A549 (cell line): ENCODE measurements at regions not wholly inside any gene's neighbourhood (a gene's known extent, or its start where the extent isn't known, plus 50 kb on each side); places are given as distances from the start of the nearest gene placed in this dataset.
"Not testable (repeated sequence)": the region's sequence is repeated elsewhere in the genome, so short reads cannot be mapped to it uniquely, and the experiment has no call there.

Source experiments
- ATAC-seq, 2 experiments: fragments of 200-7000 bp in 1 of 2; fragments of >200 bp in 1 of 2; cut with Nextera tagmentation in 1 of 2; cut with Tn5 transposase in 1 of 2; 3 replicates each; pipeline versions ENCODE4 v1.8.0 to v1.9.1; 2018 to 2020; ENCODE audit warnings: mild to moderate bottlenecking in 1 of 2, moderate library complexity in 1 of 2
- CTCF ChIA-PET: fragments of 300-600 bp; sonication (Branson Sonifier 250); formaldehyde crosslinking; extraction: SDS; loops from one replicate; lab custom pipeline; 2021; ENCODE audit warnings: antibody characterized with exemption, inconsistent platforms; lab: Yijun Ruan, JAX
- POLR2A ChIA-PET: fragments of 350-600 bp; formaldehyde crosslinking; extraction: SDS; loops from one replicate; lab custom pipeline; 2021; ENCODE audit warnings: antibody characterized with exemption, inconsistent platforms; lab: Yijun Ruan, JAX
- DNase-seq, 2 experiments: peaks; one replicate each; pipeline versions ENCODE4 v3.0.0 to v3.0.0-alpha.2; 2011 to 2016; ENCODE audit warnings: low read depth in 1 of 2, low spot score in 1 of 2
- FAIRE-seq: peaks from 2 replicates; lab custom pipeline; 2011; peaks lifted over from hg19 to GRCh38; lab: Jason Lieb, UNC
- H3K27ac ChIP-seq, 2 experiments: fragments of >200 bp; sonication (Bioruptor Twin); formaldehyde crosslinking; 3 replicates each; pipeline ENCODE4 v1.5.1; 2016 to 2017
- H3K4me1 ChIP-seq: fragments of >200 bp; sonication (Bioruptor Twin); formaldehyde crosslinking; 3 replicates; pipeline ENCODE4 v1.6.1; 2016
- H3K4me2 ChIP-seq: fragments of >200 bp; sonication (Bioruptor Twin); formaldehyde crosslinking; 3 replicates; pipeline ENCODE4 v1.6.1; 2016
- H3K4me3 ChIP-seq: fragments of >200 bp; sonication (Bioruptor Twin); formaldehyde crosslinking; 3 replicates; pipeline ENCODE4 v1.5.1; 2016
- H3K9me3 ChIP-seq: fragments of >200 bp; sonication (Bioruptor Twin); formaldehyde crosslinking; 3 replicates; pipeline ENCODE4 v1.6.1; 2016
- BHLHE40 ChIP-seq: IDR thresholded peaks from 2 replicates; pipeline ENCODE4 v1.6.1; 2012; ENCODE audit warnings: low read depth, low read length, inconsistent platforms
- CHD2 ChIP-seq: fragments of 150-350 bp; IDR thresholded peaks from 2 replicates; pipeline ENCODE4 v1.6.1; 2014; ENCODE audit warnings: low read length; ENCODE audit not compliant: partially characterized antibody
- CHD4 ChIP-seq: fragments of 200-600 bp; sonication (generic); IDR thresholded peaks from 2 replicates; pipeline ENCODE4 v1.6.1; 2016; ENCODE audit warnings: antibody characterized with exemption, mild to moderate bottlenecking, borderline replicate concordance
- EHF ChIP-seq: fragments of 250-450 bp; sonication (Bioruptor Pico); IDR thresholded peaks from 2 replicates; pipeline ENCODE4 v1.5.0; 2020; ENCODE audit warnings: mild to moderate bottlenecking
- FOSL2 ChIP-seq, 2 experiments: fragments of 450-650 bp in 1 of 2; fragments of >200 bp in 1 of 2; sonication (Bioruptor Twin) in 1 of 2; formaldehyde crosslinking; IDR thresholded peaks; 2 replicates each; pipeline versions ENCODE4 v1.5.0 to v1.6.1; 2016 to 2020; ENCODE audit warnings: mild to moderate bottlenecking in 1 of 2, moderate library complexity in 1 of 2
- FOXS1 ChIP-seq: fragments of 250-450 bp; sonication (Bioruptor Pico); IDR thresholded peaks from 2 replicates; pipeline ENCODE4 v1.5.0; 2020; ENCODE audit warnings: mild to moderate bottlenecking, moderate library complexity
- HDAC2 ChIP-seq: fragments of 200-600 bp; sonication (generic); IDR thresholded peaks from 2 replicates; pipeline ENCODE4 v1.6.1; 2016
- JUNB ChIP-seq: fragments of >200 bp; sonication (Bioruptor Twin); formaldehyde crosslinking; IDR thresholded peaks from 2 replicates; pipeline ENCODE4 v1.6.1; 2016
- NPAS2 ChIP-seq: fragments of 250-450 bp; sonication (Bioruptor Pico); IDR thresholded peaks from 2 replicates; pipeline ENCODE4 v1.8.0; 2022; ENCODE audit warnings: mild to moderate bottlenecking, moderate library complexity, borderline replicate concordance
- POLR2A ChIP-seq: IDR thresholded peaks from 2 replicates; pipeline ENCODE4 v1.6.1; 2012; ENCODE audit warnings: mild to moderate bottlenecking, low read length
- POLR2AphosphoS2 ChIP-seq: conservative IDR thresholded peaks from 2 replicates; pipeline ENCODE4 v1.6.1; 2012; ENCODE audit warnings: low read length, improper control_type of control experiment, inconsistent platforms
- RAD21 ChIP-seq, 2 experiments: fragments of >200 bp in 1 of 2; sonication (Bioruptor Twin) in 1 of 2; formaldehyde crosslinking in 1 of 2; IDR thresholded peaks in 1 of 2; conservative IDR thresholded peaks in 1 of 2; 2 replicates in 1 of 2; 3 replicates in 1 of 2; pipeline ENCODE4 v1.6.1; 2012 to 2018; ENCODE audit warnings: inconsistent platforms in 1 of 2
- SMC3 ChIP-seq: fragments of >200 bp; sonication (Bioruptor Twin); formaldehyde crosslinking; IDR thresholded peaks from 3 replicates; pipeline ENCODE4 v1.6.1; 2018; ENCODE audit warnings: inconsistent platforms
- WGBS: methylation state at CpG from one replicate; pipeline ENCODE4 v1.1.6; 2017; ENCODE audit errors: missing lambda C conversion rate; 5-methylcytosine and 5-hydroxymethylcytosine counted together
- TF ChIP-seq, protein P1 (sequence below): fragments of 200-600 bp; sonication (generic); IDR thresholded peaks from 2 replicates; pipeline ENCODE4 v1.6.1; 2016; ENCODE audit warnings: antibody characterized with exemption, mild to moderate bottlenecking, moderate library complexity
- TF ChIP-seq, protein P2 (sequence below): fragments of 450-650 bp; IDR thresholded peaks from 2 replicates; pipeline ENCODE4 v1.6.1; 2014; ENCODE audit warnings: antibody characterized with exemption
- TF ChIP-seq, protein P3 (sequence below): fragments of >200 bp; sonication (Bioruptor Twin); formaldehyde crosslinking; IDR thresholded peaks from 2 replicates; pipeline ENCODE4 v1.6.1; 2016

DNA sequence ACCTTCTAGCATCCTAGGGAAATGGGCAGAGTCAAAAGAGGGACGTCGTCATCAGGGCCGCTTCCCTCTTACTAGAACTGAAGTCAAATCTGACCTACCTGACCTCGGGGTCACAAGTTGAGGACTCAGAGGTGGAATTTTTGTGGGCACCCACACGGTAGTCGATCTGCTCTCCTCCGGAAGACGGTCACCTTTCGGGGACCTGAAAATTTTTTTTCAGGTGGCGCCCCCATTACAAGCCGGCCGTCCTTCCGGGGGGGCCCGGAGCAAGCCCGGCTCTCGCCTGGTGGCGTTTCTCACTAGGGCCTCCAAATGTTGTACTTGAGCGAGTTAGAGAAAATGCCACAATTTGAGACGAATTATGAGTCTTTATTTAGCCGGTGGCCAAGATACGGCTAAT is 157.5 kb upstream of the FRG2C start:
- no peak overlapping the region for H3K4me3 ChIP-seq
- ATAC-seq (no peak), FAIRE-seq (no peak)
- TF ChIP-seq POLR2AphosphoS2, result no peak
- TF ChIP-seq NPAS2 (CRISPR knock-in tag), result no peak
- TF ChIP-seq FOSL2 (IDR thresholded peaks at IDR 0.05), result no peak
- TF ChIP-seq FOSL2 (CRISPR knock-in tag; IDR thresholded peaks at IDR 0.05), result no peak
- TF ChIP-seq HDAC2, result no peak
- no peak for TF ChIP-seq EHF
- TF ChIP-seq, protein P1, sequence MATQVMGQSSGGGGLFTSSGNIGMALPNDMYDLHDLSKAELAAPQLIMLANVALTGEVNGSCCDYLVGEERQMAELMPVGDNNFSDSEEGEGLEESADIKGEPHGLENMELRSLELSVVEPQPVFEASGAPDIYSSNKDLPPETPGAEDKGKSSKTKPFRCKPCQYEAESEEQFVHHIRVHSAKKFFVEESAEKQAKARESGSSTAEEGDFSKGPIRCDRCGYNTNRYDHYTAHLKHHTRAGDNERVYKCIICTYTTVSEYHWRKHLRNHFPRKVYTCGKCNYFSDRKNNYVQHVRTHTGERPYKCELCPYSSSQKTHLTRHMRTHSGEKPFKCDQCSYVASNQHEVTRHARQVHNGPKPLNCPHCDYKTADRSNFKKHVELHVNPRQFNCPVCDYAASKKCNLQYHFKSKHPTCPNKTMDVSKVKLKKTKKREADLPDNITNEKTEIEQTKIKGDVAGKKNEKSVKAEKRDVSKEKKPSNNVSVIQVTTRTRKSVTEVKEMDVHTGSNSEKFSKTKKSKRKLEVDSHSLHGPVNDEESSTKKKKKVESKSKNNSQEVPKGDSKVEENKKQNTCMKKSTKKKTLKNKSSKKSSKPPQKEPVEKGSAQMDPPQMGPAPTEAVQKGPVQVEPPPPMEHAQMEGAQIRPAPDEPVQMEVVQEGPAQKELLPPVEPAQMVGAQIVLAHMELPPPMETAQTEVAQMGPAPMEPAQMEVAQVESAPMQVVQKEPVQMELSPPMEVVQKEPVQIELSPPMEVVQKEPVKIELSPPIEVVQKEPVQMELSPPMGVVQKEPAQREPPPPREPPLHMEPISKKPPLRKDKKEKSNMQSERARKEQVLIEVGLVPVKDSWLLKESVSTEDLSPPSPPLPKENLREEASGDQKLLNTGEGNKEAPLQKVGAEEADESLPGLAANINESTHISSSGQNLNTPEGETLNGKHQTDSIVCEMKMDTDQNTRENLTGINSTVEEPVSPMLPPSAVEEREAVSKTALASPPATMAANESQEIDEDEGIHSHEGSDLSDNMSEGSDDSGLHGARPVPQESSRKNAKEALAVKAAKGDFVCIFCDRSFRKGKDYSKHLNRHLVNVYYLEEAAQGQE, result no peak
- TF ChIP-seq CHD2, result no peak
- no peak for TF ChIP-seq POLR2A
- no peak for TF ChIP-seq FOXS1
- TF ChIP-seq, protein P2, sequence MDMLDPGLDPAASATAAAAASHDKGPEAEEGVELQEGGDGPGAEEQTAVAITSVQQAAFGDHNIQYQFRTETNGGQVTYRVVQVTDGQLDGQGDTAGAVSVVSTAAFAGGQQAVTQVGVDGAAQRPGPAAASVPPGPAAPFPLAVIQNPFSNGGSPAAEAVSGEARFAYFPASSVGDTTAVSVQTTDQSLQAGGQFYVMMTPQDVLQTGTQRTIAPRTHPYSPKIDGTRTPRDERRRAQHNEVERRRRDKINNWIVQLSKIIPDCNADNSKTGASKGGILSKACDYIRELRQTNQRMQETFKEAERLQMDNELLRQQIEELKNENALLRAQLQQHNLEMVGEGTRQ, result no peak
- TF ChIP-seq JUNB, result no peak
- no peak for TF ChIP-seq SMC3
- TF ChIP-seq, protein P3, sequence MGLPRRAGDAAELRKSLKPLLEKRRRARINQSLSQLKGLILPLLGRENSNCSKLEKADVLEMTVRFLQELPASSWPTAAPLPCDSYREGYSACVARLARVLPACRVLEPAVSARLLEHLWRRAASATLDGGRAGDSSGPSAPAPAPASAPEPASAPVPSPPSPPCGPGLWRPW, result no peak
- TF ChIP-seq RAD21 (conservative IDR thresholded peaks at IDR 0.05 in 1 of 2, IDR thresholded peaks at IDR 0.05 in 1 of 2), result no peak
- TF ChIP-seq BHLHE40, result no peak
- no peak for TF ChIP-seq CHD4
- TF ChIP-seq, all 56 proteins: peak for 0
- no peak overlapping the region for H3K27ac ChIP-seq
- H3K4me1 ChIP-seq, result no peaks in the 10 kb centered on the region
- DNase-seq, result no peak
- WGBS, result 53% methylated on average over 21 of the region's 21 CpGs
- ChIA-PET POLR2A (no interaction called here), CTCF (no interaction called here)
- no peaks in the 10 kb centered on the region for H3K9me3 ChIP-seq
- no peak overlapping the region for H3K4me2 ChIP-seq

DNA sequence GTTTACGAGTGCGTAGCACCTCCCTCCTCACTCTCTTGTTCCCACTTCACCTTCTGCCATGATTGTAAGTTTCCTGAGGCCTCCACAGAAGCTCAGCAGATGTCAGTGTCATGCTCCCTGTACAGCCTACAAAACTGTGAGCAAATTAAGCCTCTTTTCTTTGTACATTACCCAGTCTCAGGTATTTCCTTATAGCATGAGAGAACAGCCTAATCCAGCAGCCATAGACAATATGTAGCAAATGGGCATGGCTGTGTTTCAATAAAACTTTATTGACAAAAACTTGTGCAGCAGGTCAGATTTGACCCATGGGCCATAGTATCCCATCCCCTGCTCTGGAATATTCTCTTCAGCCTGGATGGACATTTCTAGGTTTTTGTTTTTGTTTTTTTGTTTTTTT is 156.2 kb upstream of the FRG2C start:
- H3K4me1 ChIP-seq, POLR2A ChIA-PET, H3K4me2 ChIP-seq, H3K27ac ChIP-seq, FAIRE-seq, H3K9me3 ChIP-seq, DNase-seq, H3K4me3 ChIP-seq, ATAC-seq, CTCF ChIA-PET: not testable (repeated sequence)
- WGBS, result 89% methylated on average over 2 of the region's 2 CpGs

DNA sequence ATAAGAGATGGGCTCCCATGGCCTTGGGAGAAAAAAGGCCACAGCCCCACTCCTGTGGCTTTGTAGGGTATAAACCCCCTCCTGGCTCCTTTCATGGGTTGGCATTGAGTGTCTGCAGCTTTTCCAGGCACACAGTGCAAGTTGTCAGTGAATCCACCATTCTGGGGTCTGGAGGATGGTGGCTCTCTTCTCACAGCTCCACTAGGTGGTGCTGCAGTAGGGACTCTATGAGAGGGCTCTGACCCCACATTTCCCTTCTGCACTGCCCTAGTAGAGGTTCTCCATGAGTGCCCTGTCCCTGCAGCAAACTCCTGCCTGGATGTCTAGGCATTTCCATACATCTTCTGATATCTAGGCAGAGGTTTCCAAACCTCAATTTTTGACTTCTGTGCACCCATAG is 136.5 kb upstream of the FRG2C start:
- H3K27ac ChIP-seq, H3K4me3 ChIP-seq, DNase-seq, FAIRE-seq, ATAC-seq, CTCF ChIA-PET, H3K9me3 ChIP-seq, H3K4me1 ChIP-seq, POLR2A ChIA-PET, H3K4me2 ChIP-seq: not testable (repeated sequence)

DNA sequence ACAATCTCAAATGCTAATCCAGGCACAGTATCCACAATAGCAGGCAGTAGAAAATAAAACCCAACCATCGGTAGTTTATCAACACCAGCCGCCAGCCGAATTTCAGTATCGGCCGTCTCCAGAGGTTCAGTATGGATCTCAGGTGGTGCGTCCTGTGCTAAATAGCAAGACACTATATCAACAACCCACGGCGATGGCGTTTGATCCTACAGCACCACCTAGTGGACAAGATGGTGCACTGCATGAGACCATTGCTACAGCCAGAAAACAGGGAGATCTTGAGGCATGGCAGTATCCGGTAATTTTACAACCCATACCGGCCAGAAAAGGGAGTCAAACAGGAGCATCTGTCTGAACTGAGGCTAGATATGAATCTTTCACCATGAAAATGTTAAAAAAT is 112.0 kb upstream of the FRG2C start:
- FAIRE-seq, H3K4me1 ChIP-seq, POLR2A ChIA-PET, H3K9me3 ChIP-seq, H3K4me2 ChIP-seq, H3K4me3 ChIP-seq, ATAC-seq, CTCF ChIA-PET, H3K27ac ChIP-seq: not testable (repeated sequence)
- 14% methylated on average over 11 of the region's 11 CpGs for WGBS
- peak in 1 of 2 experiments; percentile 48 for DNase-seq
- TF ChIP-seq RAD21 (conservative IDR thresholded peaks at IDR 0.05 in 1 of 2, IDR thresholded peaks at IDR 0.05 in 1 of 2), result peak in 1 of 2 experiments; percentile 19; a peak in 2 of 5 replicates

DNA sequence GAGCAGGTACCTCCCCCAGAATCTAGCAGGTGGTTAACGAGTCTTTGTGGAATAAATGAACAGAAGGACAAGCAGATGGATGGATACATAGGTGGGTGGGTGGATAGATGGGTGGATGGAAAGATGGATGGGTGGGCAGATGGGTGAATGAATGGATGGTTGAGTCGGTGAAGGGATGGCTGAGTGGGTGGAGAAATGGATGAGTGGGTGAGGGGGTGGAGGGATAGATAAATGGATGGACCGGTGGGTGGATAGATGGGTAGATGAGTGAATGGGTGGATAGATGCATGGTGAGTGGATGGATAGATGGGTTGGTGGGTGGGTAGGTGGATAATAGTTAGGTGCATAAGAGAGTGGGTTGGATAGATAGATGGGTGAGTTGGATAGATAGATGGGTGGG is 99.7 kb upstream of the FRG2C start:
- WGBS, result 30% methylated on average over 3 of the region's 3 CpGs
- H3K27ac ChIP-seq, POLR2A ChIA-PET, H3K9me3 ChIP-seq, DNase-seq, ATAC-seq, CTCF ChIA-PET, H3K4me3 ChIP-seq, H3K4me2 ChIP-seq, FAIRE-seq, H3K4me1 ChIP-seq: not testable (repeated sequence)

DNA sequence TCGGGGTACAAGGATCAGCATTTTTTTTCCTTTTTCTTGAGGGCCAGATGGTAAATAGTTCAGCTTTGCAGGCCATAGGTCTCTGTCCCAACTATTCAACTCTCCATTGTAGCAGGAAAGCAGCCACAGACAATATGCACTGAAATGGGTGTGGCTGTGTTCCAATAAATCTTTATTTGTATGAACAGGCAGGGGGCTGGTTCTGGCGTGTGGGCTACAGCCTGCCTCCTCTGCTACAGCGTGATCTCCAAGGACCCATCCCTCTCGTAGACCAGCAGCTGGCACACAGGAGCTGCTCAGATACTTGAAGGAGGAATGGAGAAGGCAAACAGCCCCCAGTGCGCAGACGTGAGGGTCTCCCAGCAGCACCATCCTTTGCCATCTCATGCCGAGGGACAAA is 91.8 kb upstream of the FRG2C start:
- POLR2A ChIA-PET, H3K4me2 ChIP-seq, H3K4me3 ChIP-seq, FAIRE-seq, DNase-seq, CTCF ChIA-PET, H3K4me1 ChIP-seq, H3K9me3 ChIP-seq, ATAC-seq, H3K27ac ChIP-seq: not testable (repeated sequence)
- WGBS, result 28% methylated on average over 7 of the region's 7 CpGs

DNA sequence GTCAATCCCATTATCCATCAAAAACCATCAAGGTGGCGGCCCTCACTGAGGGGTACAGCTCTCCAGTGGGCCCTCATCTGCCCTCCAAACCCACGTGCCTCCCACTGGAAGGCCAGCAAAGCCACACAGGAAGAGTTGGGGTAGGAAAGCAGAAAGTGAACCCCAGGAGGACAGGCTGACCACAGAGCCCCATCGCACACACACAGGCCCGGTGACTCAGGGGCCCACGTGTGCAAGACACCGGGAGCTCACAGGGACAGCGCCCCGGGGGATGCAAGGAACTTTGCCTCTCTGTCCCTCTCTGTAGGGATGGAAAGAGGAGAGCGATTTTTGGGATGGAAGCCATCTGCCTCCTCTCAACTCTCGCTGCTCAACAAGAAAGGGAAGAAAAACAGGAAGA is 85.0 kb upstream of the FRG2C start:
- H3K4me1 ChIP-seq, H3K4me2 ChIP-seq, FAIRE-seq, DNase-seq, H3K9me3 ChIP-seq, ATAC-seq, H3K4me3 ChIP-seq, H3K27ac ChIP-seq, POLR2A ChIA-PET: not testable (repeated sequence)
- CTCF ChIA-PET, result interaction anchor here (1.2 kb wide), 1 partner anchor 369 kb away, joined by 3 read pairs; no protein-coding TSS in a partner anchor
- WGBS, result 32% methylated on average over 5 of the region's 10 CpGs
